ENCODE measurements at regions not wholly inside any gene's neighbourhood (a gene's known extent, or its start where the extent isn't known, plus 50 kb on each side); places are given as distances from the start of the nearest gene placed in this dataset.

- TF ChIP-seq CTCF (IDR thresholded peaks at IDR 0.05) = no peak
- TF ChIP-seq EP300 (IDR thresholded peaks at IDR 0.05) = no peak
- TF ChIP-seq POLR2A (IDR thresholded peaks at IDR 0.05) = no peak
- TF ChIP-seq POLR2AphosphoS5 (IDR thresholded peaks at IDR 0.05) = no peak
Measured at GRCh38 chr1:83131692-83131955, 867.3 kb downstream of the TTLL7 start.
